Pancreas (tissue), 10 donors: ENCODE measurements at regions not wholly inside any gene's neighbourhood (a gene's known extent, or its start where the extent isn't known, plus 50 kb on each side); places are given as distances from the start of the nearest gene placed in this dataset.

Experiments
- ATAC-seq, 4 donors: fragments of 200-7000 bp; cut with Tn5 transposase; one replicate each; pipeline versions ENCODE4 v1.8.0 to v1.9.1; 2020; ENCODE audit warnings: mild to moderate bottlenecking in 4 of 4, moderate library complexity in 4 of 4
- DNase-seq, 6 donors: peaks; one replicate each; pipeline ENCODE4 v3.0.0-alpha.2; 2020
- FAIRE-seq: peaks from 2 replicates; lab custom pipeline; 2012; peaks lifted over from hg19 to GRCh38; lab: Jason Lieb, UNC
- H3K27ac ChIP-seq, 4 donors: fragments of 200-600 bp; sonication (generic); 1 replicate in 3 of 4; 2 replicates in 1 of 4; pipeline versions ENCODE4 v1.5.0 to v1.8.0; 2020
- H3K27me3 ChIP-seq, 4 donors: fragments of 200-600 bp; one replicate each; pipeline ENCODE4 v1.8.0; 2021
- H3K36me3 ChIP-seq, 3 donors: fragments of 200-600 bp; sonication (generic) in 1 of 3; one replicate each; pipeline versions ENCODE4 v1.5.0 to v1.8.0; 2020 to 2021
- H3K4me1 ChIP-seq, 3 donors: fragments of 200-600 bp; one replicate each; pipeline ENCODE4 v1.8.0; 2021
- H3K4me3 ChIP-seq, 4 donors: fragments of 200-600 bp; sonication (generic) in 2 of 4; one replicate each; pipeline versions ENCODE4 v1.5.0 to v1.8.0; 2020 to 2021
- H3K9me3 ChIP-seq, 4 donors: fragments of 200-600 bp; one replicate each; pipeline ENCODE4 v1.8.0; 2021
- CTCF ChIP-seq, 4 donors: fragments of 200-600 bp; sonication (generic) in 3 of 4; IDR thresholded peaks; one replicate each; pipeline versions ENCODE4 v1.5.0 to v1.8.0; 2021; ENCODE audit warnings: antibody characterized with exemption in 4 of 4
- WGBS, 2 donors: extraction: QIAGEN DNeasy Blood & Tissue Kit; methylation state at CpG; one replicate each; pipeline ENCODE4 v1.1.7; 2013; 5-methylcytosine and 5-hydroxymethylcytosine counted together
- intact Hi-C, 3 donors: fragments of 100-400 bp; cut with DNase I; formaldehyde crosslinking; loops; one replicate each; pipeline versions ENCODE4 v1.11.1 to v1.14.2; 2022
- donor health status: healthy with polysubstance abuse.
- donor health status: DM: no; HTN: no; CAD: no; lungs with moderate emphysema.
- donor health status: DM: no; HTN: no; CAD: no.
- donor health status: control.
- donor health status: control.
- donor health status: Bipolar disorder and iron deficiency.
- donor health status: DM: yes; HTN: yes; CAD: no.
- donor health status: DM: no; HTN: no; CAD: no.
- donor health status: DM: no; HTN: no; CAD: no.
- donor health status: DM: yes; HTN: yes; CAD: no.

GRCh38 chr2:107597507-107597906 lies 229.2 kb upstream of the RGPD4 start:
- Histone ChIP-seq H3K4me1 (no peaks in the 10 kb centered on the region), H3K36me3 (no peaks in the 10 kb centered on the region), H3K27me3 (no peaks in the 10 kb centered on the region), H3K27ac (no peak overlapping the region), H3K9me3 (no peaks in the 10 kb centered on the region), H3K4me3 (no peak overlapping the region)
- no peak for DNase-seq
- no peak for FAIRE-seq
- intact Hi-C loops, result no loop called here
- no peak for TF ChIP-seq CTCF (IDR thresholded peaks at IDR 0.05)
- ATAC-seq, result no peak

GRCh38 chr2:107602801-107603200 lies 223.9 kb upstream of the RGPD4 start:
- no peak for TF ChIP-seq CTCF (IDR thresholded peaks at IDR 0.05)
- no peak for FAIRE-seq
- 68 to 80% methylated on average over 2 of the region's 2 CpGs for WGBS, 2 donors

GRCh38 chr2:107607054-107607453 lies 219.6 kb upstream of the RGPD4 start:
- ATAC-seq (no peak), DNase-seq (no peak), FAIRE-seq (no peak)
- 55 to 74% methylated on average over 1 of the region's 1 CpG for WGBS, 2 donors
- Histone ChIP-seq H3K27me3 (peaks cover 0 to 4% (median 0%) of the 10 kb centered on the region in 4 donors), H3K4me1 (no peaks in the 10 kb centered on the region), H3K4me3 (no peak overlapping the region), H3K27ac (no peak overlapping the region), H3K36me3 (no peaks in the 10 kb centered on the region), H3K9me3 (no peaks in the 10 kb centered on the region)
- intact Hi-C loops, result no loop called here
- no peak for TF ChIP-seq CTCF (IDR thresholded peaks at IDR 0.05)

More at GRCh38 chr2:107602801-107603200, 223.9 kb upstream of the RGPD4 start:
- Histone ChIP-seq H3K27me3 (peaks cover 0 to 4% (median 0%) of the 10 kb centered on the region in 4 donors), H3K27ac (no peak overlapping the region), H3K4me1 (no peaks in the 10 kb centered on the region), H3K4me3 (no peak overlapping the region), H3K9me3 (no peaks in the 10 kb centered on the region), H3K36me3 (no peaks in the 10 kb centered on the region)
- ATAC-seq (no peak), DNase-seq (peak in 1 of 6 donors; percentile 7)
- intact Hi-C loops, result no loop called here

DNA sequence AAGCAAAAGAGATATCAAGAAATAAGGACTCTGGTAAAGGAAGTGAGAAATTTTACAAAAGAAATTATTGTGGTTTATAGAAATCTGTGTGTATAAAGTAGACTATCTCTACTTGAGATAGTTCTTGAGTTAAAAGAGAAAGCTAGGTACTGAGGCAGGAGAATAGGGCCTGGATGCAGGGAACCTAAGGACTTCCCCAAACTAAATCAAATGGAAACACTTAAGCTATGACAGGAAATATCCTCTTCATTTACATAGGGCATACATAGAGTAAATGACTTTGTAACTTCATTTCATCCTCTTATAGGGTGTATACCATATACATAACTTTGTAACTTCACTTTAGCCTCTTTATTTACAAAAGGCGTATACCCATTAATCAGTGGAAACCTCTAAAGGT lies 219.2 kb upstream of the RGPD4 start:
- H3K4me3 ChIP-seq, result no peak overlapping the region
- H3K4me1 ChIP-seq, result no peaks in the 10 kb centered on the region
- no peak overlapping the region for H3K27ac ChIP-seq
- DNase-seq, result no peak
- no peaks in the 10 kb centered on the region for H3K9me3 ChIP-seq
- TF ChIP-seq CTCF (IDR thresholded peaks at IDR 0.05), result no peak
- intact Hi-C loops, result no loop called here
- no peak for FAIRE-seq
- WGBS, 2 donors, result 63 to 81% methylated on average over 1 of the region's 1 CpG
- no peak for ATAC-seq
- peaks cover 0 to 4% (median 0%) of the 10 kb centered on the region in 4 donors for H3K27me3 ChIP-seq
- no peaks in the 10 kb centered on the region for H3K36me3 ChIP-seq

GRCh38 chr2:107615039-107615438 lies 211.7 kb upstream of the RGPD4 start:
- no peaks in the 10 kb centered on the region for H3K9me3 ChIP-seq
- DNase-seq (no peak), FAIRE-seq (no peak), ATAC-seq (no peak)
- H3K27ac ChIP-seq, result no peak overlapping the region
- intact Hi-C loops, result no loop called here
- no peaks in the 10 kb centered on the region for H3K27me3 ChIP-seq
- H3K4me1 ChIP-seq, result no peaks in the 10 kb centered on the region
- H3K4me3 ChIP-seq, result no peak overlapping the region
- TF ChIP-seq CTCF (IDR thresholded peaks at IDR 0.05), result no peak
- no peaks in the 10 kb centered on the region for H3K36me3 ChIP-seq
